Ishikawa (cell line): ENCODE measurements at regions not wholly inside any gene's neighbourhood (a gene's known extent, or its start where the extent isn't known, plus 50 kb on each side); places are given as distances from the start of the nearest gene placed in this dataset.

Experiments used
- CEBPB ChIP-seq: IDR thresholded peaks from 2 replicates; pipeline ENCODE4 v1.6.1; 2012
- CREB1 ChIP-seq: IDR thresholded peaks from 2 replicates; pipeline ENCODE4 v1.6.1; 2012; ENCODE audit warnings: low read depth
- EGR1 ChIP-seq: IDR thresholded peaks from 2 replicates; pipeline ENCODE4 v1.6.1; 2012
- EP300 ChIP-seq: IDR thresholded peaks from 2 replicates; pipeline ENCODE4 v1.6.1; 2012; ENCODE audit warnings: borderline replicate concordance
- FOXM1 ChIP-seq: IDR thresholded peaks from 2 replicates; pipeline ENCODE4 v1.6.1; 2012; ENCODE audit warnings: low read depth, borderline replicate concordance
- MAX ChIP-seq: IDR thresholded peaks from 2 replicates; pipeline ENCODE4 v1.6.1; 2012
- NFIC ChIP-seq: IDR thresholded peaks from 2 replicates; pipeline ENCODE4 v1.6.1; 2012
- RAD21 ChIP-seq: IDR thresholded peaks from 2 replicates; pipeline ENCODE4 v1.6.1; 2012; ENCODE audit warnings: low read depth
- REST ChIP-seq: IDR thresholded peaks from 2 replicates; pipeline ENCODE4 v1.6.1; 2012; ENCODE audit warnings: low read depth, mild to moderate bottlenecking
- TAF1 ChIP-seq: IDR thresholded peaks from 2 replicates; pipeline ENCODE4 v1.6.1; 2012; ENCODE audit warnings: low read depth, mild to moderate bottlenecking
- TCF12 ChIP-seq: IDR thresholded peaks from 2 replicates; pipeline ENCODE4 v1.6.1; 2012; ENCODE audit warnings: low read depth
- TEAD4 ChIP-seq: IDR thresholded peaks from 2 replicates; pipeline ENCODE4 v1.6.1; 2012
- USF1 ChIP-seq: IDR thresholded peaks from 2 replicates; pipeline ENCODE4 v1.6.1; 2012
- YY1 ChIP-seq: IDR thresholded peaks from 2 replicates; pipeline ENCODE4 v1.6.1; 2012; ENCODE audit warnings: low read depth
- ZBTB7A ChIP-seq: IDR thresholded peaks from 2 replicates; pipeline ENCODE4 v1.6.1; 2012; ENCODE audit warnings: low read depth

- TF ChIP-seq USF1 (no peak), TEAD4 (no peak), EP300 (no peak), RAD21 (no peak), TCF12 (no peak)
These were observed 562.8 kb downstream of the BNC2 start for GRCh38 chr9:16307626-16308195.

DNA sequence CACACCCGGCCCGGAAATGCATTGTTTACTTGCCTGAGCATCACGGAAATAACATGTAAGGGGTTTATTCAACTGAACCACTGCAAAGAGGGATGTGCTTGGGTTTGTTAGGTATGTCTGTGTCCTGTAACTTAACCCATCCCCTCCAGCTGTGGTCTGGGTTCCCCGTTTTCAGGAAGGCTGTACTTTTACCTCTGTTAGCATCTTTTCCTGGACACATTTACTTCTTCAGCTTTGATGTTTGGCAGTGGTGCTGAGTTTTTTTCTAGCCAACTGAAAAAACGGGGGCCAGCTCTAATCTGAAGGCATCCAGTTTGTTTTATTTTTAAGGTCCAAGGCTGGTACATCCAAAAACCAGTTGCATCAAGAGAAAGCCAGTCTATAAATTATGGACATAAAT, 561.8 kb downstream of the BNC2 start:
- TF ChIP-seq TEAD4 (no peak), RAD21 (no peak), MAX (no peak), REST (no peak)

DNA sequence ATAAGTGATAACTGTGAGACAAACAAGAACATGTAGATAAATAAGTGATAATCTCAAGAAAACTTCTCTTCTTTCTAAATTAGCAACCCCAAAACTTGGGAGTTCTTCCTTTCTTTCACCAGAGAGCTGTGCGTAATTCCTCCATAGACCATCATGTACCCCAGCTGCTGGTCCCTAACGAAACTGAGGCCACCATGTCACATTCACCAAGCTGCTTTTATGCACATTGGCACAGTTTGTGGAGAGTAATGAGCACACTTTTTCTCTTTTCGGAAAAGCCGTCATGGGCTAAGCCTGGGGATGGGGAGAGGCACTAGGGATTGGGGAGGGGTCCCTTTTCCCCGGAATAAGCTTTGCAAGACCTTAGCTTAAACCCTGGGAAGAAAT, 561.4 kb downstream of the BNC2 start:
- TF ChIP-seq CREB1 (no peak), EGR1 (no peak), USF1 (no peak), TCF12 (no peak), NFIC (no peak), CEBPB (no peak)

- no peak for TF ChIP-seq FOXM1
- no peak for TF ChIP-seq MAX
- TF ChIP-seq EGR1 = no peak
- no peak for TF ChIP-seq TCF12
- TF ChIP-seq ZBTB7A = no peak
- TF ChIP-seq REST = no peak
- no peak for TF ChIP-seq EP300
- TF ChIP-seq USF1 = no peak
- no peak for TF ChIP-seq NFIC
These were observed 560.8 kb downstream of the BNC2 start for GRCh38 chr9:16309469-16310271.

DNA sequence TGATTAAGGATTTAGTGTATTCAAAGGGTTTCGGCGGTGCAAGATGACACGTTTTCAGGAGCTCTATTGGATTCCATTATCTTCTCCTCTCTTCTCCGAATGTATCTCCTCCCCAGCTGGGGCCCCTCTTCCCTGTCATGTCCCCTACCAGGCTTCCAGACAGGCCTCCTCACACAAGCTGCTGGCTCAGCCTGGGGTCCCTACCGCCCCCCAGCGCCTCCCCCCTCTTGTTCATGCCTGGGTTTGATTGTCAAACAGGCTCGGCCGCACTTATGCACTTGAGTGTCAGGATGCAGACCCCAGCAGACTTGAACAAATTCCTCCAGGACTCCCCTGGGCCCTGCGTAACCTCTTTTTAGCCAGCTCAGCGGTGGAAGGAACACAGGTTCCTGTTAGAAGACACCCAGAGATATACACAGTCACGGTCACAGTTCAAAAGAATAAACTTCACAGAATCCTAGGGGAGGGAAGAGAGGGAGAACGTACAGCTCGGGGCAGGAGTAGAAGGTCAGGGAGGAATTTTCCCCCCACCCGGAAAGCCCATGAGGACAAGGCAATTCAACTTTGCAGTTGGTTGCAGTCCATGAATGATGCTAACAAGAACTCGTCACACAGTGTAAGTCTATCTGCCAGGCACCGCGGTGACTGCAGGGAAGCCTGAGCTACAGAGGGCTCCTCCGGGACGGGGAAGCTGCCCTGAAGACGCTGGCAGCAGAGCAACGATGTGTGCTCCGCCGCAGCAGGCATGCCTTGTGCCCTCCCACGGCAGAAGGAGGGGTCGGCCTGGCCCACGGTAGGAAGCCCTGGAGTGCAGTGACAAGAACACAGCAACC, 560.0 kb downstream of the BNC2 start:
- TF ChIP-seq RAD21 = no peak
- TF ChIP-seq NFIC = no peak
- TF ChIP-seq YY1 = no peak
- TF ChIP-seq CEBPB = no peak
- TF ChIP-seq FOXM1 = no peak
- no peak for TF ChIP-seq EP300
- no peak for TF ChIP-seq TEAD4
- TF ChIP-seq TAF1 = no peak
- TF ChIP-seq ZBTB7A = no peak
- TF ChIP-seq TCF12 = no peak
- no peak for TF ChIP-seq REST
